ENCODE measurements at regions not wholly inside any gene's neighbourhood (a gene's known extent, or its start where the extent isn't known, plus 50 kb on each side); places are given as distances from the start of the nearest gene placed in this dataset.
"Not testable (repeated sequence)": the region's sequence is repeated elsewhere in the genome, so short reads cannot be mapped to it uniquely, and the experiment has no call there.

DNA sequence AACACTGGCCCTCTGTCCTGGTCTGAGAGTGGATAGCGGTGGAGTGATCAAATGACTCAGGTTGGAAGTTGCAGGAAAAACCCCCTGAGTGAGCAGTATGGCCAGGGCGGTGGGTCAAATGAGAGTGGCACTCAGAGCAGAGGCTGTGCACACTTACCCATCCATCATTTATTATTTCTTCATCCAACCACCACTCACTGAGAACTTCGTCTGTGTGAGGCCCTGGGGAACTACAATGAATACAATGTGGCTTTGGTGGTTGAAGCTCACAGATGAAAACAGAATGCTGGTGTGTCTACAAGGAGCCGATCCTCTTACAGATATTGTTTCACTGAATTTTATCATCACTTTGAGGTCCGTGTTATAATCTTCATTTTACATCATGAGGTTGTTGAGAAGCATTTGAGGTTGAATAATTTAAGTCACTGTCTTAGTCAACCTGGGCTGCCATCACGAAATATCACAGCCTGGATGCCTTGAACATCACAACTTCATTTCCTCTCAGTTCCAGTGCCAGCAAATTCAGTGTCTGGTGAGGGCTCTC is 73.4 kb upstream of the ID2 start:
- no peak for DNase-seq

DNA sequence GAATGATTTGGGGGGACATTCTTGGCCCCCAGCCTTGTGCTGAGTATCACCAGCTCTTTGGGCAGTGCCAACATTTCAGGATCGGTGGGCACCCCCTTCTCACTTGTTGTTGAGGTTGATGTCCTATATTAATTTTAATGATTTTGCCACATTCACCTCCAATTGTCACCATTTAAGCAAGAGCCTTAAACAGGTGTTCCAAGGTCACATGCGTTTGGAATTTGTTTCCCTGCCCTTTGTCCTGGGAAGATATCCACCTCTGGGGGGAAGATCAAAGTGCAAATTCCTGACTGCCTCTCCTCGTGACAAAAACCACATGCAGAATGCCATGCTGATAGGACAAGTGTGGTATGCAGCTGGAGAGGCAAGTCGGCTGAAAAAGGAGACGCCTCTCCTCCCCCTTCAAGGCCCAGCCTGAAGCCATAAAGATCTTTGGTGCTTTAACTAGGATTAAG is 72.5 kb upstream of the ID2 start:
- no peak for DNase-seq

GRCh38 chr2:8610775-8611174 is 71.1 kb upstream of the ID2 start:
- not testable (repeated sequence) for DNase-seq

GRCh38 chr2:8611246-8611645 is 70.6 kb upstream of the ID2 start:
- DNase-seq = no peak

DNA sequence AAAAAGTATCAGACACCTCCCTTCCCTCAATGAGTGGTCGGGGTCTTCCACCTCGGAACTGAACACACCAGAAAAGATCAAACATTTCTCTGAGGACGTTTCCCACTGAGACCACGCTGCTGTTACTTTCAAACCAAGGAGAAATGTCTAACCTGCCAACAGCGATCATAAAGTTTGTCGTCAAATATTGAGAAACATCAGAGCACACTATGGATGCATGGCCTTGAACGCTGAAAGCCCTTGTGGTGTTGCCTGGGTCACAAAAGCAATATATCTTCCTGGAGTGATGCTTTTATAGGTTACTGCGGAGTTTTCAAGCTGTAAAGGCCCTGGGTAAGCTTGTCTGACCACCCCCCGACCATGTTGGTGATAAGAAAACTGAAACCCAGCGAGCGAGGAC is 70.2 kb upstream of the ID2 start:
- DNase-seq = no peak

DNA sequence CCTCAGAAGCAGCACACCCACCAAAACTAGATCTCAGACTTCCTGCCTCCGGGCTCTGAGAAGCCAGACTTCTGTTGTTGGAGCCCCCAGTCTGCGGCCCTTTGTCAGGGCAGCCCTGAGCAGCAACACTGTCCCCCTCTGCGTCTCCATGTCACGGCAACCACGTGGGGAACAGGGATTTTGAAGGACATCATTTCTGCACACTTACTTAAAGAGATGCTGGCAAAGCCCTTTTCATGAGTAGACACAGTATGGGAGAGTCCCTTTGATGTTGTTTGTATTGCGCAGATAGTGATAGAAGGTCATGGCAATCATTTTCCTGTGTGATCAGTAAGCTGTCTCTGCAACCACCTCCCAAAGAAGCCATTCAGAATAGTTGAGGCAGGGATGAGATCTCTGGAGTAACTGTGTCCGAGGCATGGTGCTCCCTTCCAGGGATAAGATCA is 69.1 kb upstream of the ID2 start:
- DNase-seq = no peak

DNA sequence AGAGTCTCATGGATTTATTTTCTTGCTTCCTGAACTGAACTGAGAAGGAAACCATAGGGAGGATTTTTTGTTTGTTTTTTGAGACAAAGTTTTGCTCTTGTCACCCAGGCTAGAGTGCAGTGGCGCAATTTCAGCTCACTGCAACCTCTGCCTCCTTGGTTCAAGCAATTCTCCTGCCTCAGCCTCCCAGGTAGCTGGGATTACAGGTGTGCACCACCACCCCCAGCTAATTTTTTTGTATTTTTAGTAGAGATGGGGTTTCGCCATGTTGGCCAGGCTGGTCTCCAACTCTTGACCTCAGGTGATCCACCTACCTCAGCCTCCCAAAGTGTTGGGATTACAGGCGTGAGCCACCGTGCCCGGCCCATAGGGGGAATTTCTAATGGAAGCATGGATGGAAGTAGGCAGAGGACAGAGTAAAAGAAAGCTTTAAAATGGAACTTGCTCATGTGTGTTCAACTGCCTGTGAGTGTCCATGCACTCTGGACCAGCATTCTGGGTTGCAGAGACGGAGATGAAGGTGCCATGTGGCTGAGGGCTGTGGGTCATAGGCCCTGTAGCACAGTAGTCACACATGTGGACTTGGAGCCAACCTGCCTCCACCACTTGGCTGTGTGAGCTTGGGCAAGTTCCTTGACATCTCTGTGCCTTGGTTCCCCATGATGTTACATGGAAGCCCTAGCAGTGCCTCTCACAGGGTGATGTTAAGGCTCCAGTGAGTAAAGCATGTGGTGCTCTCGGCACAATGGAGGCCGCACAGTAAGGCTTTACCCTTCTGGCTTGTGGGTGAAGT is 68.5 kb upstream of the ID2 start:
- not testable (repeated sequence) for DNase-seq

DNA sequence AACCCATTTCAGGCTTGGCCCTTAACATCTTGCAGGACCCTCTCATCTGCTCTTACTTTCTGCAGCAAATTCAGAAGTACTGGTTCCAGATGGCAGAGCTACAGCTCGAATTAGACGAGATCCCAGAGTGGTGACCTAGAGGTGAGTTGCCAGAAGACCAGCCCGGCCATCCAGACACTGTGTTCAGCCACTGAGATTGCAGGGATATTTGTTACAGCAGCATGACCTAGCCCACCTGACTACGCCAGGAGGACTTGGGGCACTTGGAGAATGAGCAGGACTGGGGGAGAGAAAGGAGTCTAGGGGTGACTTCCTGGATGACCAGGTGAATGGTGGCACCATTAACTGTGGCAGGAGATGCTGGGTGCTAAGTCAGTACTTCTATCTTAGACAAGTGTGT is 67.2 kb upstream of the ID2 start:
- DNase-seq = no peak

GRCh38 chr2:8615252-8615575 is 66.6 kb upstream of the ID2 start:
- DNase-seq = no peak

DNA sequence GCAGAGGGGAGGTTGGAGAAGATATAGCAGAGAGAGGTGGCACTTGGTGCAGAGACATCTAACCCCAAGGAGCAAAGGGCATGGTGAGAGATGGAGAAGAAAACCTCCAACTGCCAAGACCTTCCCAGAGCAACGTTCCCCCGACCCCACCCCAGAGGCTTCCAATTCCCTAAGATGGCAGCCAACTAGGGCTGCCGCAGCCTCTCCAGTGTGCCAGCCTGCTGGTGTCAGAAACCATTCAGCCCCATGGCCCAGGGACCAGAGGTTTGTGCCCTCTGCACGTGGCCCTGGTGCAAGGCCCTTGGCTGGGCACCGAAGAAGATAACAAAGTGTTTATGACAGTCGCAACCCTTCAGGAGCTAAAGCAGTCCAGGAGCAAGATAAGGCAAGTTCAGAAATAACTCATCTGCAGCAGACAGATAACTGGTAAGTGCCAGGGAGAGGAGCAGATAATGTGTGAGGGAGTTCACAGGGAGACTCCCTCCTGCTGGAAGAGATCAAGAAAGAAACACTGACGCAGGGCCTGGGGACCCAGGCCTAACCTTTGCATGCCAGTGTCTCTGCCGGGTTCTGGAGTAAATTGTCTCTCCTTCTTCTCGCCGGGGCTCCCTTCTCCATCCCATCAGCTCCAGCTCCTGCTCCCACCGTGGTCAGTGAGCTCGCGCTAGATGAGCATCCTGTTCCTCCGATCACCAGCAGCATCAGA is 66.1 kb upstream of the ID2 start:
- DNase-seq = no peak

GRCh38 chr2:8617048-8617447 is 64.8 kb upstream of the ID2 start:
- no peak for DNase-seq

DNA sequence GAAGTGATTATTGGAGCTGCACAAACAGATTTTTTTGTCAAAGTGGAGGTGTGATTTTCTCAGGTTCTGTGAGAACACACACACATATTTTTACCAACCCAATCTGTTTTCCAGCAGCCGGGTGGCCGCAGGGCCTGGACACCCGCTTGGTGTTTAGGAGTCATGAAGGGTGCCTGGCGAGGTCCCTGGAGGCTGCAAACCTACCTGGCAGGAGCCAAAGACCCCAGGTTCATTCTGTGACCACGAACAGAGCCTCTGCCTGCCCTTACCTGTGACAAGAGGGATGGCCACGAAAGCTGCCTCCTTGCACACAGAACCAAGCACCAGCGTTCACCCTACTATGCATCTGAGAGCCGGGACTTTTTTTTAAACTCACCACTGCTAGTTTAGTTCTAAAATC is 64.3 kb upstream of the ID2 start:
- DNase-seq = no peak

DNA sequence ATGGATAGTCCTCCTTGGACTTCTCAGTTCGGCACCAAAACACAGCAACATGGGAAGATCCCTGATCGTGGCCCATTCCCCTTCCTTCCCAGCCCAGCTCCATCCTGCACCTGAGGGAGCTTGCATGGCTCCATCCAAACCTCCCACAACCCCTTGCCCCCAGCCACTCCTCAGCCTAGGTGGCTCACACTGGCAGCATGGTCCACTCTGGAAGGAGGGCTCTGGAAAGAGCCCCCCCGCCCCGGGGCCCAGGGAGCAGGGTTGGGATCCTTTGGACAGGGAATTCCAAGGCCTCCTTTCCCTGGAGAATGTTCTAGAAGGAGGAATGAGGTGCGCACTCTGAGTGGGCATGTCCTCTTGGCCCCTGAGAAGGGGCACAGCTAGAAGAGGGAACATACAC is 62.8 kb upstream of the ID2 start:
- DNase-seq = no peak

GRCh38 chr2:8620611-8621382 is 61.1 kb upstream of the ID2 start:
- no peak for DNase-seq

DNA sequence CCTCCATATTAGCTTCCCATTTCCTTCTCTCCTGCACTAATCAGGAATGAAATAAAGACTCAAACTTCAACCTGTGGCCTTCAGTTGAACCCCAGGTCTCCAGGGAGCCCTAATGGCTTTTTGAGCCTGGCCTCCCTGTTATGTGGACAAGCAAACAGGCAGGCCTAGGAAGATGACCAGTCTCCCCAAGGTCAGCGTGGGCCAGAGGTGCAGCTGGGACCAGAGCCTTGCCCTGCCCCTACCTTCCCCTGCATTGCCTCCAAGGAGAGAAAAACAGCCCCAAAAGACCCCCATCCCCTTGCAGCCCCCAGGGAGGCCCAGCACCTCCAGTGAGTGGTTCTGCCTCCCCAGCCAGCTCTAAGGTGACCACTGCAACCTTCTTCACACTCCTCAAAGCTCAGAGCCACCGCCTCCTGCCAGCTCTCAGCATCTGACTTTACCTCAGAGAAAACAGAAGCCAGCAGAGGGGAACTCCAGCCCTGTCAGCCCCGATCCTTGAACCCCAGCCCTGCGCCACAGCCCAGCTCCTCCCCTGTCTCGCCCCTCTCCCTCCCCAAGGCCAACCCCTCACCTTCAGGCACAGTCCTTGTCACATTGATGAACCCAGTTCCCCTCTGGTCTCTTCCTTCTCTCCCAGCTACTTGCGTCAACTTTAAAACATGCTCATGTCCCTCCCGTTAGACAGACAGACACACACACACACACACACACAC is 59.5 kb upstream of the ID2 start:
- no peak for DNase-seq

- DNase-seq = no peak
Measured at GRCh38 chr2:8622924-8623465, 58.9 kb upstream of the ID2 start.

GRCh38 chr2:8623576-8623957 is 58.3 kb upstream of the ID2 start:
- DNase-seq = no peak

GRCh38 chr2:8623958-8624591 is 57.8 kb upstream of the ID2 start:
- DNase-seq = no peak

DNA sequence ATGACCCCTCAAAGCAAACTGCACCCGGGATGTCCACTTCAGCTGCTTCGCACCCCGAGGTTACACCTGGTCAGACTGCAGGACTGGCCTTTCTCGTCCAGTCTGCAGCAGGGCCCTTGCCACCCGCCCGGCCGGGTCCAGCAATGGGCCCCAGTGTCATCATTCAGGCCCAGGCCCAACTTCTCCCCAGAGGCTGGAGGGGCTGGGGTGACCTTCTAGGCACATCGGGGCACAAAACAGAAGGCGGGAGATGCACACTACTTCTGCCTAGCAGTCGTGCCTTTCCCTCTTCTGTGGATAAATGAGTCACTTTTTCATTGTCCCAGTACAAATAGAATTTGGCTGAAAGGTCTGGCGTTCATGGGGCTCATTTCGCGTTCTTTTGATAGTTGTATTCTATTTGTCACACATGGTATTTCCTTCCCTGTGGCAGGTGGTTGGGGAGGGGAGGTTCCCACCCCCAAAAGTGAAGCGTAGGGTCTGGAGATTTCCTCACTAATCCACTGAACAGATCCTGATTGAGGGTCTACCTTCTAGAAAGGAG is 56.9 kb upstream of the ID2 start:
- no peak for DNase-seq

DNA sequence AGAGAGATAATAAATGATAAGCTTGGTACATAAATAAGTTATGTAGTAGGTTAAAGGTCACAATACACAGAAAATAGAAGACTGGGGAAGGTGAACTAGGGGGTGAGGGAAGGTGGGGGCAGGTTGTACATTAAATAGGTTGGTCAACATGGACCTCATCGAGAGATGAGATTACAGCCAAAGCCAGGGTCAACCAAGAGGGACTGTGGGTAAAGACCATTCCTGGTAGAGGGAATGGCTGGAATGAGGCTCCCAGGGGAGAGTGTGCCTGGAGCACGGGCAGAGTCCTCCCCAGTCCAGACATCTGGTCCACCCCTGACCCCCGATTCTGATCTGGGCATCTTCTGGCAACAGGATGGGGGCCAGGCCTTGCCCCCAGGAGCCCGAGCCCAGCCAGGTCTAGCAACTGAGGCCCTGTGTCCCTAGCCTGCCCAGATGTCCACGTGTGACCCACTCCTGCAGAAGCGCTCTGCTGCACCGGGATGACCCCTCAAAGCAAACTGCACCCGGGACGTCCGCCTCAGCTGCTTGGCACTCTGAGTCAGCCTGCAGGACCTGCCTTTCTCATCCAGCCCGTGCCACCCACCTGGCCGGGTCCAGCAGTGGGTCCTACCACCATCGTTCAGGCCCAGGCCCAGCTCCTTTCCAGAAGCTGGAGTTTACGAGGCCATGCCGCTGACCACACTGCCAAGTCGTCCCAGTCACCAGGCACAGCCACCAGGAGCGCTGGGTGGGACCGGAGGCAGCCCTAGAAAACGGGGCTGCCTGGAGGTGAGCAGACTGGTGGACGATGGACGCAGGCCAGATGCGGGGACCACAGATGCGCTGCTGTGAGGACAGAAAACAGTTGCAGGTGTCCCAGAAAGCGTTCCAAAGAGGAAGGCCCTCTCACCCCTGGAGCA is 56.2 kb upstream of the ID2 start:
- DNase-seq = no peak

Data from left kidney (tissue), 1 donor.